ENCODE measurements at regions not wholly inside any gene's neighbourhood (a gene's known extent, or its start where the extent isn't known, plus 50 kb on each side); places are given as distances from the start of the nearest gene placed in this dataset.

GRCh38 chr2:183339311-183339710 is 215.1 kb downstream of the NUP35 start:
- TF ChIP-seq FOXM1 (IDR thresholded peaks at IDR 0.05; ENCODE audit: borderline replicate concordance, low read depth): no peak
- TF ChIP-seq ZBTB7A (IDR thresholded peaks at IDR 0.05; ENCODE audit: low read depth): no peak
- TF ChIP-seq NFIC (IDR thresholded peaks at IDR 0.05): no peak
- no peak for TF ChIP-seq TEAD4 (IDR thresholded peaks at IDR 0.05)
- TF ChIP-seq EGR1 (IDR thresholded peaks at IDR 0.05): no peak
- no peak for TF ChIP-seq RAD21 (IDR thresholded peaks at IDR 0.05; ENCODE audit: low read depth)
- no peak for TF ChIP-seq USF1 (IDR thresholded peaks at IDR 0.05)
- TF ChIP-seq TCF12 (IDR thresholded peaks at IDR 0.05; ENCODE audit: low read depth): no peak

GRCh38 chr2:183341057-183341456 is 216.8 kb downstream of the NUP35 start:
- TF ChIP-seq USF1 (IDR thresholded peaks at IDR 0.05) (no peak), EP300 (IDR thresholded peaks at IDR 0.05; ENCODE audit: borderline replicate concordance) (no peak), TCF12 (IDR thresholded peaks at IDR 0.05; ENCODE audit: low read depth) (no peak), FOXM1 (IDR thresholded peaks at IDR 0.05; ENCODE audit: borderline replicate concordance, low read depth) (no peak), TAF1 (IDR thresholded peaks at IDR 0.05; ENCODE audit: low read depth) (no peak), YY1 (IDR thresholded peaks at IDR 0.05; ENCODE audit: low read depth) (no peak), RAD21 (IDR thresholded peaks at IDR 0.05; ENCODE audit: low read depth) (no peak), NFIC (IDR thresholded peaks at IDR 0.05) (no peak), CREB1 (IDR thresholded peaks at IDR 0.05; ENCODE audit: low read depth) (no peak), CEBPB (IDR thresholded peaks at IDR 0.05) (no peak), TEAD4 (IDR thresholded peaks at IDR 0.05) (no peak), EGR1 (IDR thresholded peaks at IDR 0.05) (no peak), ZBTB7A (IDR thresholded peaks at IDR 0.05; ENCODE audit: low read depth) (no peak)
- TF ChIP-seq, protein P1, sequence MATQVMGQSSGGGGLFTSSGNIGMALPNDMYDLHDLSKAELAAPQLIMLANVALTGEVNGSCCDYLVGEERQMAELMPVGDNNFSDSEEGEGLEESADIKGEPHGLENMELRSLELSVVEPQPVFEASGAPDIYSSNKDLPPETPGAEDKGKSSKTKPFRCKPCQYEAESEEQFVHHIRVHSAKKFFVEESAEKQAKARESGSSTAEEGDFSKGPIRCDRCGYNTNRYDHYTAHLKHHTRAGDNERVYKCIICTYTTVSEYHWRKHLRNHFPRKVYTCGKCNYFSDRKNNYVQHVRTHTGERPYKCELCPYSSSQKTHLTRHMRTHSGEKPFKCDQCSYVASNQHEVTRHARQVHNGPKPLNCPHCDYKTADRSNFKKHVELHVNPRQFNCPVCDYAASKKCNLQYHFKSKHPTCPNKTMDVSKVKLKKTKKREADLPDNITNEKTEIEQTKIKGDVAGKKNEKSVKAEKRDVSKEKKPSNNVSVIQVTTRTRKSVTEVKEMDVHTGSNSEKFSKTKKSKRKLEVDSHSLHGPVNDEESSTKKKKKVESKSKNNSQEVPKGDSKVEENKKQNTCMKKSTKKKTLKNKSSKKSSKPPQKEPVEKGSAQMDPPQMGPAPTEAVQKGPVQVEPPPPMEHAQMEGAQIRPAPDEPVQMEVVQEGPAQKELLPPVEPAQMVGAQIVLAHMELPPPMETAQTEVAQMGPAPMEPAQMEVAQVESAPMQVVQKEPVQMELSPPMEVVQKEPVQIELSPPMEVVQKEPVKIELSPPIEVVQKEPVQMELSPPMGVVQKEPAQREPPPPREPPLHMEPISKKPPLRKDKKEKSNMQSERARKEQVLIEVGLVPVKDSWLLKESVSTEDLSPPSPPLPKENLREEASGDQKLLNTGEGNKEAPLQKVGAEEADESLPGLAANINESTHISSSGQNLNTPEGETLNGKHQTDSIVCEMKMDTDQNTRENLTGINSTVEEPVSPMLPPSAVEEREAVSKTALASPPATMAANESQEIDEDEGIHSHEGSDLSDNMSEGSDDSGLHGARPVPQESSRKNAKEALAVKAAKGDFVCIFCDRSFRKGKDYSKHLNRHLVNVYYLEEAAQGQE (IDR thresholded peaks at IDR 0.05; ENCODE audit: low read depth): no peak
- TF ChIP-seq, protein P2, sequence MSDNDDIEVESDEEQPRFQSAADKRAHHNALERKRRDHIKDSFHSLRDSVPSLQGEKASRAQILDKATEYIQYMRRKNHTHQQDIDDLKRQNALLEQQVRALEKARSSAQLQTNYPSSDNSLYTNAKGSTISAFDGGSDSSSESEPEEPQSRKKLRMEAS (IDR thresholded peaks at IDR 0.05): no peak

DNA sequence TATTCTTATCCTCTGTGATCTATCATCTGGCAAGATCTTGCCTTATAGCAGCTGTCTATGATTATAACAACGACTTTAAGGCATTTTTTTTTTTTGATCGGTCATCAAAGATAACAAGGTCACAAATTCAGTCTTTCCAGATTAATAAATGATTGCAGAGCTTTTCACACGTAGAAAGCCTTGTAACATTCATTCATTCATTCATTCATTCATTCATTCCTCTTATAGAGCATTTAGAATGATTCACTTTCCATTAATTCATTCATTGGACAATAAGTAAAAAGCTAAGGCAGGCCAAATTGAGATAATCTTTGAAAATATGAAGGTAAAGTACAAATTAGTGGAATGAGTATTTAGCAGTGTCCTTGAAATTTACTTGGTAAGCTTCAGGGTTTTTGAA is 223.7 kb downstream of the NUP35 start:
- TF ChIP-seq, protein P1 (IDR thresholded peaks at IDR 0.05; ENCODE audit: low read depth): no peak
- TF ChIP-seq NFIC (IDR thresholded peaks at IDR 0.05): no peak
- TF ChIP-seq TCF12 (IDR thresholded peaks at IDR 0.05; ENCODE audit: low read depth): no peak
- TF ChIP-seq RAD21 (IDR thresholded peaks at IDR 0.05; ENCODE audit: low read depth): no peak
- no peak for TF ChIP-seq TEAD4 (IDR thresholded peaks at IDR 0.05)
- TF ChIP-seq ZBTB7A (IDR thresholded peaks at IDR 0.05; ENCODE audit: low read depth): no peak

DNA sequence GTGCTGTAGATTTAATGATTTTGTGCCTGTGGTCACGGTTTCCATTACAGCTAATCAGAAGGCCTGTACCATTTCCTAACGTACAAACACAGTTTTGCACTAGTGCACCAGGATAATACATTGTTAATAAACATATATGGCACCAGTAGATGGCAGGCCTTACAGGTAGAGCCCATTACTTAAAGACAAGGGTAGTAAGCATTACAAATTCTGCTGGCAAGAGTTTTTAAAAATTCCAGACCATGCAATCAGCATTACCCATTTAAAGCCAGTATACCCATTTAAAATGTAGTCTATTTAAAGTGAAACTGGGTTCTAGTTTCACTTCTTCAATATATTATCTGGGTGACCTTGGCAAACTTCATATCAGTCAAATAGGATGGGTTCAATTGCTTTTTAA is 224.2 kb downstream of the NUP35 start:
- TF ChIP-seq FOXM1 (IDR thresholded peaks at IDR 0.05; ENCODE audit: borderline replicate concordance, low read depth): no peak
- TF ChIP-seq USF1 (IDR thresholded peaks at IDR 0.05): no peak
- TF ChIP-seq CREB1 (IDR thresholded peaks at IDR 0.05; ENCODE audit: low read depth): no peak
- TF ChIP-seq, protein P2 (IDR thresholded peaks at IDR 0.05): no peak

DNA sequence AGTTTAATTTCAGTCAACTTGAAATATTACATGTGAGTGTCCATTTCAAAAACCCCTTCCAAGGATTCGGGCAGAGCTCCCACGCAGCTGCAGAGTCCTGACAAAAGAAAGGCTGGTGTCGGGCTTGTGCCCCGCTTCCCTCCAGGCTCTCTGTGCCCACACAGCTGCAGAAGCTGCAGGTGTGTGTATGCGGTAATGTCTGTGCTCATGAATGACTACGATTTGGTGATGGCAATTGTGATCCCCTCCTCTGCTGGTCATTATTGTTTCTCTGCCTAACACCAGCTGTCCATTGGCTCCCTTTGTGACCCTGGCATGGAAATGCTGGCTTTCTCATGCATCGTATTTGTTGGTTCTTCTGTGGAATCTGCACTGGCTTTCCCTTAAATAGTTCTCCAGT is 224.8 kb downstream of the NUP35 start:
- TF ChIP-seq TEAD4 (IDR thresholded peaks at IDR 0.05): no peak
- TF ChIP-seq ZBTB7A (IDR thresholded peaks at IDR 0.05; ENCODE audit: low read depth): no peak
- TF ChIP-seq EGR1 (IDR thresholded peaks at IDR 0.05): no peak
- TF ChIP-seq, protein P2 (IDR thresholded peaks at IDR 0.05): no peak
- TF ChIP-seq EP300 (IDR thresholded peaks at IDR 0.05; ENCODE audit: borderline replicate concordance): no peak
- no peak for TF ChIP-seq TCF12 (IDR thresholded peaks at IDR 0.05; ENCODE audit: low read depth)
- no peak for TF ChIP-seq USF1 (IDR thresholded peaks at IDR 0.05)
- no peak for TF ChIP-seq CEBPB (IDR thresholded peaks at IDR 0.05)
- TF ChIP-seq TAF1 (IDR thresholded peaks at IDR 0.05; ENCODE audit: low read depth): no peak
- TF ChIP-seq, protein P1 (IDR thresholded peaks at IDR 0.05; ENCODE audit: low read depth): no peak
- no peak for TF ChIP-seq FOXM1 (IDR thresholded peaks at IDR 0.05; ENCODE audit: borderline replicate concordance, low read depth)
- TF ChIP-seq RAD21 (IDR thresholded peaks at IDR 0.05; ENCODE audit: low read depth): no peak
- no peak for TF ChIP-seq YY1 (IDR thresholded peaks at IDR 0.05; ENCODE audit: low read depth)
- no peak for TF ChIP-seq NFIC (IDR thresholded peaks at IDR 0.05)
- TF ChIP-seq CREB1 (IDR thresholded peaks at IDR 0.05; ENCODE audit: low read depth): no peak
